Heart right ventricle (tissue), 16 donors: ENCODE measurements at regions not wholly inside any gene's neighbourhood (a gene's known extent, or its start where the extent isn't known, plus 50 kb on each side); places are given as distances from the start of the nearest gene placed in this dataset.

Experiments used
- ATAC-seq, 8 donors: fragments of 200-7000 bp; cut with Tn5 transposase; one replicate each; pipeline ENCODE4 v1.9.1; 2020; ENCODE audit warnings: mild to moderate bottlenecking in 8 of 8, moderate library complexity in 8 of 8, moderate number of reproducible peaks in 1 of 8
- DNase-seq, 2 donors: peaks; one replicate each; pipeline ENCODE4 v3.0.0-alpha.2; 2020
- H3K27ac ChIP-seq, 10 donors: fragments of 200-600 bp; sonication (generic) in 2 of 10; one replicate each; pipeline versions ENCODE4 v1.5.0 to v1.8.0; 2020 to 2022; ENCODE audit warnings: mild to moderate bottlenecking in 3 of 10
- H3K27me3 ChIP-seq, 7 donors: fragments of 200-600 bp; one replicate each; pipeline ENCODE4 v1.8.0; 2021 to 2022; ENCODE audit warnings: mild to moderate bottlenecking in 2 of 7
- H3K36me3 ChIP-seq, 9 donors: fragments of 200-600 bp; sonication (generic) in 1 of 9; one replicate each; pipeline versions ENCODE4 v1.5.0 to v1.8.0; 2020 to 2022; ENCODE audit warnings: mild to moderate bottlenecking in 2 of 9
- H3K4me1 ChIP-seq, 9 donors: fragments of 200-600 bp; sonication (generic) in 1 of 9; one replicate each; pipeline versions ENCODE4 v1.5.0 to v1.8.0; 2020 to 2022; ENCODE audit warnings: mild to moderate bottlenecking in 4 of 9
- H3K4me3 ChIP-seq, 10 donors: fragments of 200-600 bp; sonication (generic) in 2 of 10; one replicate each; pipeline versions ENCODE4 v1.5.0 to v1.8.0; 2020 to 2022; ENCODE audit warnings: mild to moderate bottlenecking in 7 of 10, moderate library complexity in 2 of 10
- H3K9me3 ChIP-seq, 11 donors: fragments of 200-600 bp in 10 of 11; sonication (generic) in 2 of 11; one replicate each; pipeline versions ENCODE4 v1.5.0 to v1.8.0; 2013 to 2022; ENCODE audit warnings: mild to moderate bottlenecking in 2 of 11, control low read depth in 1 of 11, moderate library complexity in 1 of 11
- CTCF ChIP-seq, 9 donors: fragments of 200-600 bp; sonication (generic) in 2 of 9; IDR thresholded peaks; one replicate each; pipeline versions ENCODE4 v1.5.0 to v1.8.0; 2021 to 2022; ENCODE audit warnings: antibody characterized with exemption in 9 of 9, mild to moderate bottlenecking in 5 of 9, moderate library complexity in 1 of 9
- WGBS, 2 donors: extraction: QIAGEN DNeasy Blood & Tissue Kit; methylation state at CpG; one replicate each; pipeline ENCODE4 v1.1.7; 2013; ENCODE audit warnings: inconsistent platforms in 1 of 2; 5-methylcytosine and 5-hydroxymethylcytosine counted together
- intact Hi-C, 10 donors: fragments of 100-400 bp; cut with DNase I; formaldehyde crosslinking; loops; one replicate each; pipeline versions ENCODE4 v1.11.1 to v1.14.2; 2022
- donor health status: Arrhythmogenic right ventricular cardiomyopathy.
- donor health status: ischemic (EF 13 %, LVEDD 7.1; RV severe dilation, severe dysfunction).
- donor health status: healthy with polysubstance abuse.
- donor health status: DM: no; HTN: yes; CAD: no.
- donor health status: DM: no; HTN: no; CAD: no.
- donor health status: ischemic (EF 25% LVEDD 6.9; RV normal size, moderate dysfunction).
- donor health status: ischemic (EF 25% LVEDD 5.7; RV mildly dilated, moderate dysfunction).
- donor health status: healthy.
- donor health status: DM: yes; HTN: yes; CAD: no.
- donor health status: Ischemic cardiomyopathy.
- donor health status: ischemic (EF 35%, LVEDD 5.7; RV mildly dilated, moderate dysfunction).
- donor health status: nonischemic (EF 11% LVEDD 7.7; RV severe dilation, severe dysfunction).
- donor health status: DM: yes; HTN: yes; CAD: no.
- donor health status: PGD.
- donor health status: ischemic (EF 29% LVEDD 5.4; RV normal size, mild dysfunction).
- donor health status: nonischemic (EF 23%, LVEDD 6.1; RV moderate dilation, normal function).

GRCh38 chr22:48321986-48322545 is 1505.6 kb downstream of the BRD1 start:
- no peak overlapping the region for H3K27ac ChIP-seq
- DNase-seq (no peak), ATAC-seq (no peak)
- peaks cover 0 to 28% (median 4%) of the 10 kb centered on the region in 11 donors for H3K9me3 ChIP-seq
- H3K4me3 ChIP-seq = no peak overlapping the region
- 76 to 80% methylated on average over 9 of the region's 9 CpGs for WGBS, 2 donors
- peaks cover 0 to 23% (median 14%) of the 10 kb centered on the region in 7 donors for H3K27me3 ChIP-seq
- H3K36me3 ChIP-seq = no peaks in the 10 kb centered on the region
- H3K4me1 ChIP-seq = no peaks in the 10 kb centered on the region
- TF ChIP-seq CTCF (IDR thresholded peaks at IDR 0.05) = no peak
- intact Hi-C loops = no loop called here

GRCh38 chr22:48320683-48321451 is 1506.8 kb downstream of the BRD1 start:
- TF ChIP-seq CTCF (IDR thresholded peaks at IDR 0.05) = no peak
- Histone ChIP-seq H3K27ac (no peak overlapping the region), H3K9me3 (peaks cover 0 to 21% (median 4%) of the 10 kb centered on the region in 11 donors), H3K4me1 (no peaks in the 10 kb centered on the region), H3K4me3 (no peak overlapping the region), H3K36me3 (no peaks in the 10 kb centered on the region), H3K27me3 (peaks cover 0 to 28% (median 14%) of the 10 kb centered on the region in 7 donors)
- intact Hi-C loops = no loop called here
- 47% methylated on average over 18 of the region's 18 CpGs for WGBS, 2 donors
- DNase-seq (no peak), ATAC-seq (no peak)

- Histone ChIP-seq H3K27me3 (peaks cover 0 to 28% (median 14%) of the 10 kb centered on the region in 7 donors), H3K9me3 (peaks cover 0 to 14% (median 4%) of the 10 kb centered on the region in 11 donors), H3K27ac (no peak overlapping the region), H3K36me3 (no peaks in the 10 kb centered on the region), H3K4me1 (no peaks in the 10 kb centered on the region), H3K4me3 (no peak overlapping the region)
- intact Hi-C loops = no loop called here
- ATAC-seq (no peak), DNase-seq (no peak)
- WGBS, 2 donors = 70 to 81% methylated on average over 13 of the region's 13 CpGs
- no peak for TF ChIP-seq CTCF (IDR thresholded peaks at IDR 0.05)
Measured at GRCh38 chr22:48320048-48320682, 1507.5 kb downstream of the BRD1 start.

GRCh38 chr22:48319321-48320047 is 1508.2 kb downstream of the BRD1 start:
- TF ChIP-seq CTCF (IDR thresholded peaks at IDR 0.05) = no peak
- no peak for DNase-seq
- Histone ChIP-seq H3K27ac (no peak overlapping the region), H3K9me3 (peaks cover 0 to 7% (median 0%) of the 10 kb centered on the region in 11 donors), H3K27me3 (peaks cover 0 to 28% (median 15%) of the 10 kb centered on the region in 7 donors), H3K4me1 (no peaks in the 10 kb centered on the region), H3K4me3 (no peak overlapping the region), H3K36me3 (no peaks in the 10 kb centered on the region)
- ATAC-seq = no peak
- WGBS, 2 donors = 73 to 78% methylated on average over 14 of the region's 14 CpGs
- intact Hi-C loops = no loop called here
